Left ventricle myocardium inferior (tissue), 1 donor: ENCODE measurements at regions not wholly inside any gene's neighbourhood (a gene's known extent, or its start where the extent isn't known, plus 50 kb on each side); places are given as distances from the start of the nearest gene placed in this dataset.
A peak's percentile ranks its signal among the peaks of the same experiment; 100 is the strongest.

ENCODE experiments used
- DNase-seq: peaks from one replicate; pipeline ENCODE4 v3.0.0-alpha.2; 2020
- H3K27ac ChIP-seq: fragments of 200-600 bp; replicated peaks from 2 replicates; pipeline ENCODE4 v1.8.0; 2021
- H3K27me3 ChIP-seq: fragments of 200-600 bp; 2 replicates; pipeline ENCODE4 v1.8.0; 2021; ENCODE audit warnings: low read depth
- H3K36me3 ChIP-seq: fragments of 200-600 bp; 2 replicates; pipeline ENCODE4 v1.8.0; 2021
- H3K4me1 ChIP-seq: fragments of 200-600 bp; 2 replicates; pipeline ENCODE4 v1.8.0; 2021
- H3K4me3 ChIP-seq: fragments of 200-600 bp; 2 replicates; pipeline ENCODE4 v1.8.0; 2021; ENCODE audit warnings: mild to moderate bottlenecking, moderate library complexity
- H3K9me3 ChIP-seq: fragments of 200-600 bp; replicated peaks from 2 replicates; pipeline ENCODE4 v1.8.0; 2021
- CTCF ChIP-seq: fragments of 200-600 bp; IDR thresholded peaks from 2 replicates; pipeline ENCODE4 v1.8.0; 2021; ENCODE audit warnings: antibody characterized with exemption, mild to moderate bottlenecking, borderline replicate concordance
- intact Hi-C: fragments of 100-400 bp; cut with micrococcal nuclease; formaldehyde crosslinking; loops from one replicate; pipeline ENCODE4 v1.11.0; 2022
- donor health status: DM: no; HTN: yes; CAD: no; lungs with severe emphysema.

GRCh38 chr1:56298866-56299265 lies 280.5 kb downstream of the PLPP3 start:
- Histone ChIP-seq H3K4me3 (no peak overlapping the region), H3K4me1 (peaks cover 40% of the 10 kb centered on the region), H3K27me3 (no peaks in the 10 kb centered on the region), H3K27ac (no peak overlapping the region), H3K36me3 (no peaks in the 10 kb centered on the region), H3K9me3 (no peaks in the 10 kb centered on the region)
- TF ChIP-seq CTCF, result no peak
- intact Hi-C loops, result no loop called here
- DNase-seq, result no peak

- no peak for TF ChIP-seq CTCF
- Histone ChIP-seq H3K9me3 (no peaks in the 10 kb centered on the region), H3K27ac (no peak overlapping the region), H3K27me3 (no peaks in the 10 kb centered on the region), H3K4me1 (peaks cover 32% of the 10 kb centered on the region), H3K36me3 (no peaks in the 10 kb centered on the region), H3K4me3 (no peak overlapping the region)
- intact Hi-C loops, result no loop called here
- DNase-seq, result no peak
These were observed 281.5 kb downstream of the PLPP3 start for GRCh38 chr1:56297904-56298303.

GRCh38 chr1:56297208-56297607 lies 282.2 kb downstream of the PLPP3 start:
- H3K4me1 ChIP-seq, result peaks cover 31% of the 10 kb centered on the region
- H3K36me3 ChIP-seq, result no peaks in the 10 kb centered on the region
- DNase-seq, result no peak
- H3K27ac ChIP-seq, result no peak overlapping the region
- no peaks in the 10 kb centered on the region for H3K9me3 ChIP-seq
- no peak for TF ChIP-seq CTCF
- H3K4me3 ChIP-seq, result no peak overlapping the region
- intact Hi-C loops, result no loop called here
- H3K27me3 ChIP-seq, result no peaks in the 10 kb centered on the region

GRCh38 chr1:56295949-56296929 lies 283.1 kb downstream of the PLPP3 start:
- intact Hi-C loops, result no loop called here
- H3K4me1 ChIP-seq, result peaks cover 38% of the 10 kb centered on the region
- no peak overlapping the region for H3K27ac ChIP-seq
- no peak for DNase-seq
- H3K9me3 ChIP-seq, result no peaks in the 10 kb centered on the region
- no peaks in the 10 kb centered on the region for H3K27me3 ChIP-seq
- TF ChIP-seq CTCF, result no peak
- no peaks in the 10 kb centered on the region for H3K36me3 ChIP-seq
- no peak overlapping the region for H3K4me3 ChIP-seq

- Histone ChIP-seq H3K27ac (peak overlapping the region; percentile 76), H3K36me3 (no peaks in the 10 kb centered on the region), H3K9me3 (no peaks in the 10 kb centered on the region), H3K4me3 (no peak overlapping the region), H3K27me3 (no peaks in the 10 kb centered on the region), H3K4me1 (peaks cover 39% of the 10 kb centered on the region)
- peak; percentile 62 for DNase-seq
- intact Hi-C loops, result loop anchor here (5.0 kb wide), 1 partner anchor 94 kb away; no protein-coding TSS in a partner anchor
- no peak for TF ChIP-seq CTCF
These were observed 287.9 kb downstream of the PLPP3 start for GRCh38 chr1:56291374-56291919.
